Right atrium auricular region (tissue), 2 donors: ENCODE measurements at regions not wholly inside any gene's neighbourhood (a gene's known extent, or its start where the extent isn't known, plus 50 kb on each side); places are given as distances from the start of the nearest gene placed in this dataset.

Experiments used
- DNase-seq: peaks from one replicate; pipeline ENCODE4 v3.0.0-alpha.2; 2019; ENCODE audit warnings: low spot score
- H3K27ac ChIP-seq, 2 donors: fragments of 200-600 bp; sonication (generic); 1 replicate in 1 of 2; 2 replicates in 1 of 2; pipeline ENCODE4 v1.5.1; 2016 to 2019
- H3K27me3 ChIP-seq, 2 donors: fragments of 200-600 bp; sonication (generic); one replicate each; pipeline versions ENCODE4 v1.5.1 to v1.6.0; 2017 to 2019
- H3K36me3 ChIP-seq: fragments of 200-600 bp; sonication (generic); one replicate; pipeline ENCODE4 v1.5.1; 2016
- H3K4me1 ChIP-seq, 2 donors: fragments of 200-600 bp; sonication (generic); one replicate each; pipeline versions ENCODE4 v1.5.1 to v1.6.0; 2017 to 2019
- H3K4me3 ChIP-seq, 2 donors: fragments of 200-600 bp; sonication (generic); 1 replicate in 1 of 2; 2 replicates in 1 of 2; pipeline ENCODE4 v1.5.1; 2017 to 2019; ENCODE audit warnings: mild to moderate bottlenecking in 1 of 2, moderate library complexity in 1 of 2
- H3K9me3 ChIP-seq, 2 donors: fragments of 200-600 bp; sonication (generic); one replicate each; pipeline ENCODE4 v1.5.1; 2019
- CTCF ChIP-seq, 2 donors: fragments of 200-600 bp; sonication (generic); IDR thresholded peaks; one replicate each; pipeline ENCODE4 v1.5.1; 2019; ENCODE audit warnings: antibody characterized with exemption in 2 of 2

GRCh38 chr10:121024905-121025584 is 173.9 kb downstream of the WDR11 start:
- no peak for TF ChIP-seq CTCF (IDR thresholded peaks at IDR 0.05)
- no peak for DNase-seq
- Histone ChIP-seq H3K4me1 (no peaks in the 10 kb centered on the region), H3K9me3 (no peaks in the 10 kb centered on the region), H3K27ac (no peak overlapping the region), H3K4me3 (no peak overlapping the region), H3K27me3 (peaks cover 0 to 3% of the 10 kb centered on the region in 2 donors), H3K36me3 (no peaks in the 10 kb centered on the region)

- no peaks in the 10 kb centered on the region for H3K36me3 ChIP-seq
- no peak overlapping the region for H3K4me3 ChIP-seq
- no peaks in the 10 kb centered on the region for H3K9me3 ChIP-seq
- no peak for TF ChIP-seq CTCF (IDR thresholded peaks at IDR 0.05)
- no peak for DNase-seq
- H3K27ac ChIP-seq, result no peak overlapping the region
- no peaks in the 10 kb centered on the region for H3K4me1 ChIP-seq
- H3K27me3 ChIP-seq, result peaks cover 0 to 3% of the 10 kb centered on the region in 2 donors
These were observed 174.6 kb downstream of the WDR11 start for GRCh38 chr10:121025731-121026130.

- H3K4me3 ChIP-seq, result no peak overlapping the region
- TF ChIP-seq CTCF (IDR thresholded peaks at IDR 0.05), result no peak
- no peak overlapping the region for H3K27ac ChIP-seq
- no peaks in the 10 kb centered on the region for H3K36me3 ChIP-seq
- peaks cover 0 to 3% of the 10 kb centered on the region in 2 donors for H3K27me3 ChIP-seq
- H3K4me1 ChIP-seq, result no peaks in the 10 kb centered on the region
- no peak for DNase-seq
- no peaks in the 10 kb centered on the region for H3K9me3 ChIP-seq
These were observed 176.2 kb downstream of the WDR11 start for GRCh38 chr10:121027371-121027770.

- no peak for TF ChIP-seq CTCF (IDR thresholded peaks at IDR 0.05)
- H3K27ac ChIP-seq, result no peak overlapping the region
- H3K4me3 ChIP-seq, result no peak overlapping the region
- no peaks in the 10 kb centered on the region for H3K9me3 ChIP-seq
- no peak for DNase-seq
- H3K27me3 ChIP-seq, result peaks cover 0 to 3% of the 10 kb centered on the region in 2 donors
- no peaks in the 10 kb centered on the region for H3K4me1 ChIP-seq
- no peaks in the 10 kb centered on the region for H3K36me3 ChIP-seq
These were observed 181.3 kb downstream of the WDR11 start for GRCh38 chr10:121032460-121032859.

- no peak for DNase-seq
- Histone ChIP-seq H3K36me3 (no peaks in the 10 kb centered on the region), H3K4me1 (no peaks in the 10 kb centered on the region), H3K9me3 (no peaks in the 10 kb centered on the region), H3K27me3 (no peaks in the 10 kb centered on the region), H3K4me3 (no peak overlapping the region), H3K27ac (no peak overlapping the region)
- no peak for TF ChIP-seq CTCF (IDR thresholded peaks at IDR 0.05)
These were observed 182.2 kb downstream of the WDR11 start for GRCh38 chr10:121033366-121033765.

GRCh38 chr10:121036431-121036830 is 185.3 kb downstream of the WDR11 start:
- no peak for TF ChIP-seq CTCF (IDR thresholded peaks at IDR 0.05)
- H3K27ac ChIP-seq, result no peak overlapping the region
- no peak for DNase-seq

More at GRCh38 chr10:121036431-121036830, 185.3 kb downstream of the WDR11 start:
- no peaks in the 10 kb centered on the region for H3K4me1 ChIP-seq
- no peaks in the 10 kb centered on the region for H3K27me3 ChIP-seq
- no peak overlapping the region for H3K4me3 ChIP-seq
- no peaks in the 10 kb centered on the region for H3K36me3 ChIP-seq
- H3K9me3 ChIP-seq, result no peaks in the 10 kb centered on the region
